Mesenchymal stem cell (in vitro differentiated cells and primary cell): ENCODE measurements at regions not wholly inside any gene's neighbourhood (a gene's known extent, or its start where the extent isn't known, plus 50 kb on each side); places are given as distances from the start of the nearest gene placed in this dataset.

Source experiments
- DNase-seq: peaks from one replicate; pipeline ENCODE4 v3.0.0-alpha.2; 2013
- H2AFZ ChIP-seq: one replicate; pipeline ENCODE4 v1.6.1; 2013; ENCODE audit warnings: low read depth, mild to moderate bottlenecking, control low read depth, inconsistent platforms, low read length, moderate library complexity
- H2AK5ac ChIP-seq: 2 replicates; pipeline ENCODE4 v1.6.1; 2013; ENCODE audit warnings: low read length, moderate library complexity, mild to moderate bottlenecking, inconsistent platforms; ENCODE audit not compliant: severe bottlenecking
- H2BK120ac ChIP-seq: one replicate; pipeline ENCODE4 v1.6.1; 2013; ENCODE audit warnings: low read depth, mild to moderate bottlenecking, inconsistent platforms, low read length, moderate library complexity
- H2BK12ac ChIP-seq, 2 experiments: one replicate each; pipeline ENCODE4 v1.6.1; 2013; ENCODE audit warnings: inconsistent platforms in 2 of 2, low read length in 2 of 2, mild to moderate bottlenecking in 2 of 2, moderate library complexity in 2 of 2, control low read depth in 1 of 2
- H2BK15ac ChIP-seq: one replicate; pipeline ENCODE4 v1.6.1; 2013; ENCODE audit warnings: mild to moderate bottlenecking, low read depth, inconsistent platforms; ENCODE audit not compliant: poor library complexity, severe bottlenecking
- H2BK5ac ChIP-seq: 2 replicates; pipeline ENCODE4 v1.6.1; 2013; ENCODE audit warnings: low read depth, mild to moderate bottlenecking, low read length, control low read depth, inconsistent platforms; ENCODE audit not compliant: poor library complexity, severe bottlenecking
- H3K14ac ChIP-seq, 2 experiments: one replicate each; pipeline ENCODE4 v1.6.1; 2013; ENCODE audit warnings: inconsistent platforms in 2 of 2, low read length in 2 of 2, control low read depth in 1 of 2, mild to moderate bottlenecking in 1 of 2, moderate library complexity in 1 of 2
- H3K18ac ChIP-seq, 2 experiments: one replicate each; pipeline ENCODE4 v1.6.1; 2013; ENCODE audit warnings: inconsistent platforms in 2 of 2, low read length in 2 of 2, control low read depth in 1 of 2, low read depth in 1 of 2, mild to moderate bottlenecking in 1 of 2
- H3K23ac ChIP-seq, 2 experiments: one replicate each; pipeline ENCODE4 v1.6.1; 2013; ENCODE audit warnings: inconsistent platforms in 2 of 2, low read length in 2 of 2, mild to moderate bottlenecking in 2 of 2, moderate library complexity in 2 of 2, control low read depth in 1 of 2
- H3K27ac ChIP-seq: 2 replicates; pipeline ENCODE4 v1.5.1; 2013; ENCODE audit warnings: mild to moderate bottlenecking, moderate library complexity, low read length, control low read depth, inconsistent platforms; ENCODE audit not compliant: poor library complexity, severe bottlenecking
- H3K27me3 ChIP-seq, 2 experiments: 2 replicates each; pipeline versions ENCODE4 v1.6.1 to v1.7.0; 2013; ENCODE audit warnings: low read length in 2 of 2, mild to moderate bottlenecking in 2 of 2, moderate library complexity in 2 of 2, control low read depth in 1 of 2, inconsistent platforms in 1 of 2; ENCODE audit not compliant: control insufficient read depth in 1 of 2, insufficient read depth in 1 of 2
- H3K36me3 ChIP-seq, 2 experiments: 2 replicates each; pipeline versions ENCODE4 v1.6.1 to v1.7.0; 2013; ENCODE audit warnings: low read length in 2 of 2, control low read depth in 1 of 2, inconsistent platforms in 1 of 2, low read depth in 1 of 2, mild to moderate bottlenecking in 1 of 2; ENCODE audit not compliant: insufficient read depth in 2 of 2, control insufficient read depth in 1 of 2
- H3K4ac ChIP-seq, 2 experiments: one replicate each; pipeline ENCODE4 v1.6.1; 2013; ENCODE audit warnings: inconsistent platforms in 2 of 2, low read length in 2 of 2, mild to moderate bottlenecking in 2 of 2, moderate library complexity in 2 of 2, control low read depth in 1 of 2, low read depth in 1 of 2
- H3K4me1 ChIP-seq: 2 replicates; pipeline ENCODE4 v1.6.1; 2013; ENCODE audit warnings: low read depth, low read length, control low read depth; ENCODE audit not compliant: control insufficient read depth, insufficient read depth
- H3K4me2 ChIP-seq: 2 replicates; pipeline ENCODE4 v1.6.1; 2013; ENCODE audit warnings: low read length, mild to moderate bottlenecking, inconsistent platforms; ENCODE audit not compliant: poor library complexity, severe bottlenecking
- H3K4me3 ChIP-seq, 2 experiments: 2 replicates each; pipeline versions ENCODE4 v1.5.1 to v1.7.0; 2013; ENCODE audit warnings: low read length in 2 of 2, mild to moderate bottlenecking in 2 of 2, control low read depth in 1 of 2, low read depth in 1 of 2; ENCODE audit not compliant: insufficient read depth in 1 of 2
- H3K79me1 ChIP-seq: replicated peaks from 2 replicates; pipeline ENCODE4 v1.6.1; 2013; ENCODE audit warnings: mild to moderate bottlenecking, control low read depth, low read length, inconsistent platforms; ENCODE audit not compliant: poor library complexity, severe bottlenecking
- H3K9ac ChIP-seq: 2 replicates; pipeline ENCODE4 v1.7.0; 2013; ENCODE audit warnings: mild to moderate bottlenecking, low read length, moderate library complexity
- H3K9me3 ChIP-seq: 2 replicates; pipeline ENCODE4 v1.7.0; 2013; ENCODE audit warnings: mild to moderate bottlenecking, low read length; ENCODE audit not compliant: control insufficient read depth
- H4K8ac ChIP-seq: one replicate; pipeline ENCODE4 v1.6.1; 2013; ENCODE audit warnings: inconsistent platforms, mild to moderate bottlenecking, low read length, moderate library complexity
- H4K91ac ChIP-seq: one replicate; pipeline ENCODE4 v1.6.1; 2013; ENCODE audit warnings: mild to moderate bottlenecking, low read length, inconsistent platforms
- WGBS: methylation state at CpG from one replicate; pipeline ENCODE4 v1.1.7; 2013; ENCODE audit warnings: mixed read lengths; 5-methylcytosine and 5-hydroxymethylcytosine counted together

DNA sequence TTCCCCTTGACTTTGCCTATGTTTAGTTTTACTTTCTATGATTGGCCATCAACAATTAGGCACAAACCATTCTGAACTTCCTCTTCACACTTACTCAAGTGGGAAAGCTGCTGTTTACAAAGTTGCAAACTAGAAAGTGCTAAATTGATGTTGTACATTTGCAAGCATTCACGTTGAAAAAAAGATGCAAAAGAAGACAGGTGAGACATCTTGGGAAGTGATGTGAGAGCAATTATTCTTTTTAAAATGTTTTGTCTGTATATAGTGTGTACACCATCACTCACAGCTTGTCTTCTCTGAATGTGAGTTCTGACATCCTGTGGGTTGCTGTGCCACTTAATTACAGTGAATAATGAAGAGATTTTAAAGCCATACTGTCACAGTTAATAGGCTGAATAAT, 874.1 kb upstream of the LRATD1 start:
- no peak overlapping the region for H3K4me2 ChIP-seq
- H3K4me1 ChIP-seq, result no peaks in the 10 kb centered on the region
- no peak overlapping the region for H3K4me3 ChIP-seq
- DNase-seq, result no peak
- no peak overlapping the region for H3K18ac ChIP-seq
- H3K27ac ChIP-seq, result no peak overlapping the region
- H4K8ac ChIP-seq, result no peak overlapping the region
- 40% methylated on average over 1 of the region's 1 CpG for WGBS
- no peak overlapping the region for H3K14ac ChIP-seq
- no peak overlapping the region for H2BK5ac ChIP-seq
- peaks cover 3% of the 10 kb centered on the region for H3K9me3 ChIP-seq
- H4K91ac ChIP-seq, result no peak overlapping the region
- no peak overlapping the region for H2AFZ ChIP-seq
- no peak overlapping the region for H2BK12ac ChIP-seq
- no peak overlapping the region for H3K23ac ChIP-seq
- no peak overlapping the region for H2AK5ac ChIP-seq
- H2BK15ac ChIP-seq, result no peak overlapping the region
- H3K79me1 ChIP-seq, result no peaks in the 10 kb centered on the region
- H3K27me3 ChIP-seq, result no peaks in the 10 kb centered on the region
- no peak overlapping the region for H3K9ac ChIP-seq
- H3K4ac ChIP-seq, result no peak overlapping the region
- H2BK120ac ChIP-seq, result no peak overlapping the region
- no peaks in the 10 kb centered on the region for H3K36me3 ChIP-seq

DNA sequence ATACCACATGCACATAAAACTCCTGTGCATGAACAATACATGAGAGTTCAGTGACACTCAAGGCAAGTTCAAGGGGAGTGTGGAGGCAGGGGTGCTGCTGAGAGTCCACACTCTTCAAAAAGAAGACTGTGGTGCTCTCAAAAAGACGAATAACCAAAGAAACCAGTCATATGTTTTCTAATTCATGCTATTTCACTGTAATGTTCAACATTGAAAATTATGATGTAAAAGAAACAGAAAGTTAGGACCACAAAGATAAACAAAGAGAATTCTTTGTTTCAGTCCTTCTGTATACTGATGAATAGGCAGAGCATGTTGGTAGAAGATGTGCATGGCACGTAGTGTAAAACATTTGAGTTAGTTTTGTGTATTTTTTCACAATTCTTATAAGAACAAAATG, 864.2 kb upstream of the LRATD1 start:
- H3K79me1 ChIP-seq, result no peaks in the 10 kb centered on the region
- H2AFZ ChIP-seq, result no peak overlapping the region
- WGBS, result no CpG with 5 or more reads among the region's 2 CpGs

DNA sequence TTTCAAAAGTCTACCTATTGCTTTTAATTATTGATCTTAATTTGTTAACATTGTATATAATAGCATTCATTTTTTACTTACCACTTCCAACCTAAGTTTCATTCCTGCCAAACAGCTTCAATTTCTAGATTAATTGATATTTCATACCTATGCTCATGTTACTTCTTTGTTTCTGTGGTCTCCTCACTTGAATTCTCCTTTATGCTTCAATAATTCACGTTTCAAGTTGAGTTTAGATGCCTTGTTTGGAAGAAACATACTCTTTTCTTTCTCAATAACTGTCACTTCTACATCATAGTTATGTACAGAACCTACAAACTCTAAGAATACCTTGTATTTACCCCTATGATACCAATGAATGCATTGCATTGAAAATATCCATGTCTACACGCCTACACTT, 862.2 kb upstream of the LRATD1 start:
- Histone ChIP-seq H3K27ac (no peak overlapping the region), H2BK5ac (no peak overlapping the region), H2BK15ac (no peak overlapping the region), H3K9me3 (no peaks in the 10 kb centered on the region), H3K4ac (no peak overlapping the region), H3K18ac (no peak overlapping the region), H2BK120ac (no peak overlapping the region), H2AK5ac (no peak overlapping the region), H4K91ac (no peak overlapping the region), H2AFZ (no peak overlapping the region), H3K9ac (no peak overlapping the region), H3K4me2 (no peak overlapping the region), H3K4me3 (no peak overlapping the region), H3K14ac (no peak overlapping the region), H3K4me1 (no peaks in the 10 kb centered on the region), H3K23ac (no peak overlapping the region), H4K8ac (no peak overlapping the region), H3K79me1 (no peaks in the 10 kb centered on the region), H3K36me3 (no peaks in the 10 kb centered on the region), H3K27me3 (no peaks in the 10 kb centered on the region), H2BK12ac (no peak overlapping the region)
- 34% methylated on average over 2 of the region's 2 CpGs for whole genome bisulfite sequencing
- DNase-seq, result no peak

More for the DNA sequence above, 864.2 kb upstream of the LRATD1 start:
- no peak for DNase-seq
- Histone ChIP-seq H3K36me3 (no peaks in the 10 kb centered on the region), H3K9ac (no peak overlapping the region), H3K14ac (no peak overlapping the region), H2BK120ac (no peak overlapping the region), H3K23ac (no peak overlapping the region), H3K4ac (no peak overlapping the region), H2AK5ac (no peak overlapping the region), H3K27me3 (no peaks in the 10 kb centered on the region), H3K4me3 (no peak overlapping the region), H3K4me2 (no peak overlapping the region), H2BK12ac (no peak overlapping the region), H4K91ac (no peak overlapping the region), H2BK15ac (no peak overlapping the region), H3K4me1 (no peaks in the 10 kb centered on the region), H3K18ac (no peak overlapping the region), H4K8ac (no peak overlapping the region), H2BK5ac (no peak overlapping the region), H3K27ac (no peak overlapping the region), H3K9me3 (no peaks in the 10 kb centered on the region)

DNA sequence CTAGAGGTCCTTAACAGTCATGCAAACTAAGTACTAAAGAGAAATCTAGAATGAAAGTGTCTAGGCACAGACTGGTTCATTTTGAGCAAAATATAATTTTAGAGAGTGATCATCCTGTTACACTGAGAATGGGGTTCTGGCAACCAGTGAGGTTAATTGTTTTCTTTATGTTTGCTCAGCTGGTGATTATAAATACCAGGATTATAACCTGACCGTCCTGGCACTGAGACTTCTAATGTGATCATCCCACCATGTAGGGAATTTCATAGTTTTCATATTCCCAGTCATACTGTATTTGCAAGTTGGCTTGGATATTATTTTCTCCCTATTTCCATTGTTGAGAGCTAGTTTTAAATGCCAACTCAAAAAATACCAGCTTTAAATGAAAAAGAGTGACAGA, 852.5 kb upstream of the LRATD1 start:
- Histone ChIP-seq H3K23ac (no peak overlapping the region), H3K14ac (no peak overlapping the region), H3K4me1 (no peaks in the 10 kb centered on the region), H3K27me3 (no peaks in the 10 kb centered on the region), H3K79me1 (no peaks in the 10 kb centered on the region), H2BK5ac (no peak overlapping the region), H3K4me2 (no peak overlapping the region), H3K27ac (no peak overlapping the region), H2AFZ (no peak overlapping the region), H3K36me3 (no peaks in the 10 kb centered on the region), H3K4ac (no peak overlapping the region), H2BK15ac (no peak overlapping the region), H3K9ac (no peak overlapping the region), H2BK12ac (no peak overlapping the region), H2AK5ac (no peak overlapping the region), H2BK120ac (no peak overlapping the region), H3K18ac (no peak overlapping the region), H4K8ac (no peak overlapping the region), H3K9me3 (peaks cover 13% of the 10 kb centered on the region), H4K91ac (no peak overlapping the region), H3K4me3 (no peak overlapping the region)
- no CpG with 5 or more reads among the region's 1 CpG for WGBS
- DNase-seq, result no peak
